ENCODE measurements at regions not wholly inside any gene's neighbourhood (a gene's known extent, or its start where the extent isn't known, plus 50 kb on each side); places are given as distances from the start of the nearest gene placed in this dataset.

- no peak for TF ChIP-seq CTCF (conservative IDR thresholded peaks at IDR 0.05; ENCODE audit: low read depth in 2 of 2)
- TF ChIP-seq REST (IDR thresholded peaks at IDR 0.05; ENCODE audit: unreplicated experiment), result no peak
- no peak for TF ChIP-seq ETS1 (IDR thresholded peaks at IDR 0.05)
Measured at GRCh38 chr2:134780972-134781371, 57.4 kb upstream of the ACMSD start.
